GM12878 (cell line): ENCODE measurements at regions not wholly inside any gene's neighbourhood (a gene's known extent, or its start where the extent isn't known, plus 50 kb on each side); places are given as distances from the start of the nearest gene placed in this dataset.

ENCODE experiments used
- ATAC-seq: fragments of 200-7000 bp; cut with Tn5 transposase; 3 replicates; pipeline ENCODE4 v1.9.1; 2020; ENCODE audit warnings: mild to moderate bottlenecking, moderate library complexity
- BruUV-seq: library from RNA; stranded (reverse); fragments of 400-500 nt; replicated peaks from 2 replicates; lab custom pipeline; 2021; lab: Mats Ljungman, UMichigan
- CTCF ChIA-PET: fragments of 300-600 bp; sonication (Branson Sonifier 250); formaldehyde crosslinking; extraction: SDS; loops from one replicate; lab custom pipeline; 2021; ENCODE audit warnings: inconsistent platforms; lab: Yijun Ruan, JAX
- POLR2A ChIA-PET: fragments of 350-600 bp; formaldehyde crosslinking; extraction: SDS; loops from one replicate; lab custom pipeline; 2021; ENCODE audit warnings: inconsistent platforms; lab: Charles Lee
- RAD21 ChIA-PET: fragments of 300-600 bp; sonication (Branson Sonifier 250); formaldehyde crosslinking; loops from one replicate; lab custom pipeline; 2023; ENCODE audit warnings: antibody characterized with exemption; ENCODE audit not compliant: unreplicated experiment; lab: Charles Lee
- SMC1A ChIA-PET: fragments of 300-600 bp; sonication (Branson Sonifier 250); formaldehyde crosslinking; loops from one replicate; lab custom pipeline; 2023; ENCODE audit not compliant: unreplicated experiment, uncharacterized antibody; lab: Charles Lee
- DNase-seq: peaks from one replicate; pipeline ENCODE4 v3.0.0-alpha.2; 2011; ENCODE audit warnings: low read depth, low spot score
- FAIRE-seq: peaks from 3 replicates; lab custom pipeline; 2011; peaks lifted over from hg19 to GRCh38; lab: Jason Lieb, UNC
- H2AFZ ChIP-seq: 2 replicates; pipeline ENCODE4 v1.6.0; 2011; ENCODE audit warnings: low read depth, low read length, control low read depth; ENCODE audit not compliant: control insufficient read depth
- H3K27ac ChIP-seq: 2 replicates; pipeline ENCODE4 v1.5.1; 2011; ENCODE audit warnings: control low read depth; ENCODE audit not compliant: control insufficient read depth, insufficient read depth
- H3K27me3 ChIP-seq, 2 experiments: replicated peaks in 1 of 2; 2 replicates each; pipeline versions ENCODE4 v1.6.0 to v1.6.1; 2011; ENCODE audit warnings: low read length in 1 of 2; ENCODE audit not compliant: control insufficient read depth in 2 of 2, insufficient read depth in 2 of 2
- H3K36me3 ChIP-seq, 2 experiments: 2 replicates each; pipeline ENCODE4 v1.5.1; 2011; ENCODE audit warnings: low read length in 1 of 2; ENCODE audit not compliant: control insufficient read depth in 2 of 2, insufficient read depth in 2 of 2
- H3K4me1 ChIP-seq: 2 replicates; pipeline ENCODE4 v1.6.1; 2011; ENCODE audit warnings: mild to moderate bottlenecking, low read length, moderate library complexity, mixed read lengths; ENCODE audit not compliant: control insufficient read depth, insufficient read depth
- H3K4me2 ChIP-seq: 2 replicates; pipeline ENCODE4 v1.6.0; 2011; ENCODE audit warnings: control low read depth; ENCODE audit not compliant: control insufficient read depth, insufficient read depth
- H3K4me3 ChIP-seq: fragments of 200-600 bp; sonication (generic); 2 replicates; pipeline ENCODE4 v1.5.1; 2016
- H3K79me2 ChIP-seq: 2 replicates; pipeline ENCODE4 v1.6.0; 2011; ENCODE audit warnings: low read length; ENCODE audit not compliant: control insufficient read depth, insufficient read depth
- H3K9ac ChIP-seq: 2 replicates; pipeline ENCODE4 v1.8.0; 2011; ENCODE audit warnings: low read length, control low read depth, mixed read lengths; ENCODE audit not compliant: control insufficient read depth, insufficient read depth
- H3K9me3 ChIP-seq: replicated peaks from 3 replicates; pipeline ENCODE4 v1.5.1; 2011; ENCODE audit warnings: mild to moderate bottlenecking, low read length; ENCODE audit not compliant: control insufficient read depth, insufficient read depth
- H4K20me1 ChIP-seq: 2 replicates; pipeline ENCODE4 v1.6.0; 2011; ENCODE audit not compliant: control insufficient read depth, insufficient read depth
- IRF5 ChIP-seq: fragments of 450-650 bp; IDR thresholded peaks from 2 replicates; pipeline ENCODE4 v1.6.1; 2017; ENCODE audit warnings: borderline replicate concordance
- LARP7 ChIP-seq: fragments of 450-650 bp; IDR thresholded peaks from 2 replicates; pipeline ENCODE4 v1.6.1; 2017; ENCODE audit warnings: mild to moderate bottlenecking
- NR2C1 ChIP-seq: fragments of 450-650 bp; IDR thresholded peaks from 2 replicates; pipeline ENCODE4 v1.6.1; 2017; ENCODE audit warnings: antibody characterized with exemption, mild to moderate bottlenecking, moderate library complexity
- NR2C2 ChIP-seq: IDR thresholded peaks from 2 replicates; pipeline ENCODE4 v1.6.1; 2011; ENCODE audit warnings: borderline replicate concordance, low read depth; ENCODE audit not compliant: control insufficient read depth, insufficient read length
- POLR2A ChIP-seq: IDR thresholded peaks from 2 replicates; pipeline ENCODE4 v1.6.1; 2011; ENCODE audit warnings: low read depth, mild to moderate bottlenecking, low read length
- RAD21 ChIP-seq: IDR thresholded peaks from 2 replicates; pipeline ENCODE4 v1.6.1; 2011; ENCODE audit warnings: mild to moderate bottlenecking, low read depth, low read length, moderate library complexity; ENCODE audit not compliant: insufficient read depth
- RB1 ChIP-seq: fragments of 450-650 bp; formaldehyde crosslinking; IDR thresholded peaks from 2 replicates; pipeline ENCODE4 v1.6.1; 2017; ENCODE audit warnings: mild to moderate bottlenecking, borderline replicate concordance
- RUNX3 ChIP-seq: IDR thresholded peaks from 2 replicates; pipeline ENCODE4 v1.6.1; 2012; ENCODE audit warnings: low read length, inconsistent platforms
- WRNIP1 ChIP-seq: IDR thresholded peaks from 2 replicates; pipeline ENCODE4 v1.6.1; 2011; ENCODE audit warnings: low read depth, low read length, improper control_type of control experiment, borderline replicate concordance
- ZZZ3 ChIP-seq: IDR thresholded peaks from 2 replicates; pipeline ENCODE4 v1.6.1; 2011; ENCODE audit warnings: low read depth; ENCODE audit not compliant: control insufficient read depth, insufficient read length
- WGBS: methylation state at CpG from one replicate; pipeline ENCODE4 v1.1.6; 2016; ENCODE audit warnings: low lambda C conversion rate; ENCODE audit not compliant: insufficient replicate concordance, insufficient coverage; ENCODE audit errors: missing lambda C conversion rate; 5-methylcytosine and 5-hydroxymethylcytosine counted together
- in situ Hi-C: fragments of 300-500 bp; cut with MboI; formaldehyde crosslinking; loops from 9 replicates; pipeline ENCODE4 v1.14.3; 2018; ENCODE audit warnings: mixed read lengths
- intact Hi-C: fragments of 100-400 bp; cut with micrococcal nuclease; formaldehyde crosslinking; loops from one replicate; pipeline ENCODE4 v1.14.2; 2022; ENCODE audit not compliant: unreplicated experiment
- TF ChIP-seq, protein P1 (sequence below): IDR thresholded peaks from 2 replicates; pipeline ENCODE4 v1.6.1; 2012; ENCODE audit warnings: mild to moderate bottlenecking, low read depth, low read length
- TF ChIP-seq, protein P2 (sequence below): fragments of 450-650 bp; IDR thresholded peaks from 2 replicates; pipeline ENCODE4 v1.6.1; 2017; ENCODE audit warnings: mild to moderate bottlenecking, moderate library complexity

- TF ChIP-seq, protein P1, sequence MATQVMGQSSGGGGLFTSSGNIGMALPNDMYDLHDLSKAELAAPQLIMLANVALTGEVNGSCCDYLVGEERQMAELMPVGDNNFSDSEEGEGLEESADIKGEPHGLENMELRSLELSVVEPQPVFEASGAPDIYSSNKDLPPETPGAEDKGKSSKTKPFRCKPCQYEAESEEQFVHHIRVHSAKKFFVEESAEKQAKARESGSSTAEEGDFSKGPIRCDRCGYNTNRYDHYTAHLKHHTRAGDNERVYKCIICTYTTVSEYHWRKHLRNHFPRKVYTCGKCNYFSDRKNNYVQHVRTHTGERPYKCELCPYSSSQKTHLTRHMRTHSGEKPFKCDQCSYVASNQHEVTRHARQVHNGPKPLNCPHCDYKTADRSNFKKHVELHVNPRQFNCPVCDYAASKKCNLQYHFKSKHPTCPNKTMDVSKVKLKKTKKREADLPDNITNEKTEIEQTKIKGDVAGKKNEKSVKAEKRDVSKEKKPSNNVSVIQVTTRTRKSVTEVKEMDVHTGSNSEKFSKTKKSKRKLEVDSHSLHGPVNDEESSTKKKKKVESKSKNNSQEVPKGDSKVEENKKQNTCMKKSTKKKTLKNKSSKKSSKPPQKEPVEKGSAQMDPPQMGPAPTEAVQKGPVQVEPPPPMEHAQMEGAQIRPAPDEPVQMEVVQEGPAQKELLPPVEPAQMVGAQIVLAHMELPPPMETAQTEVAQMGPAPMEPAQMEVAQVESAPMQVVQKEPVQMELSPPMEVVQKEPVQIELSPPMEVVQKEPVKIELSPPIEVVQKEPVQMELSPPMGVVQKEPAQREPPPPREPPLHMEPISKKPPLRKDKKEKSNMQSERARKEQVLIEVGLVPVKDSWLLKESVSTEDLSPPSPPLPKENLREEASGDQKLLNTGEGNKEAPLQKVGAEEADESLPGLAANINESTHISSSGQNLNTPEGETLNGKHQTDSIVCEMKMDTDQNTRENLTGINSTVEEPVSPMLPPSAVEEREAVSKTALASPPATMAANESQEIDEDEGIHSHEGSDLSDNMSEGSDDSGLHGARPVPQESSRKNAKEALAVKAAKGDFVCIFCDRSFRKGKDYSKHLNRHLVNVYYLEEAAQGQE = no peak
- no peak for TF ChIP-seq RAD21
Observed at GRCh38 chr1:147822292-147822691, 61.9 kb upstream of the GJA5 start (continued).

- FAIRE-seq = no peak
- no peak overlapping the region for H2AFZ ChIP-seq
- SMC1A ChIA-PET = no interaction called here
- WGBS = 5% methylated on average over 1 of the region's 1 CpG
- TF ChIP-seq POLR2A = no peak
- no peak for TF ChIP-seq RUNX3
- TF ChIP-seq WRNIP1 = no peak
- TF ChIP-seq LARP7 = no peak
- TF ChIP-seq, protein P2, sequence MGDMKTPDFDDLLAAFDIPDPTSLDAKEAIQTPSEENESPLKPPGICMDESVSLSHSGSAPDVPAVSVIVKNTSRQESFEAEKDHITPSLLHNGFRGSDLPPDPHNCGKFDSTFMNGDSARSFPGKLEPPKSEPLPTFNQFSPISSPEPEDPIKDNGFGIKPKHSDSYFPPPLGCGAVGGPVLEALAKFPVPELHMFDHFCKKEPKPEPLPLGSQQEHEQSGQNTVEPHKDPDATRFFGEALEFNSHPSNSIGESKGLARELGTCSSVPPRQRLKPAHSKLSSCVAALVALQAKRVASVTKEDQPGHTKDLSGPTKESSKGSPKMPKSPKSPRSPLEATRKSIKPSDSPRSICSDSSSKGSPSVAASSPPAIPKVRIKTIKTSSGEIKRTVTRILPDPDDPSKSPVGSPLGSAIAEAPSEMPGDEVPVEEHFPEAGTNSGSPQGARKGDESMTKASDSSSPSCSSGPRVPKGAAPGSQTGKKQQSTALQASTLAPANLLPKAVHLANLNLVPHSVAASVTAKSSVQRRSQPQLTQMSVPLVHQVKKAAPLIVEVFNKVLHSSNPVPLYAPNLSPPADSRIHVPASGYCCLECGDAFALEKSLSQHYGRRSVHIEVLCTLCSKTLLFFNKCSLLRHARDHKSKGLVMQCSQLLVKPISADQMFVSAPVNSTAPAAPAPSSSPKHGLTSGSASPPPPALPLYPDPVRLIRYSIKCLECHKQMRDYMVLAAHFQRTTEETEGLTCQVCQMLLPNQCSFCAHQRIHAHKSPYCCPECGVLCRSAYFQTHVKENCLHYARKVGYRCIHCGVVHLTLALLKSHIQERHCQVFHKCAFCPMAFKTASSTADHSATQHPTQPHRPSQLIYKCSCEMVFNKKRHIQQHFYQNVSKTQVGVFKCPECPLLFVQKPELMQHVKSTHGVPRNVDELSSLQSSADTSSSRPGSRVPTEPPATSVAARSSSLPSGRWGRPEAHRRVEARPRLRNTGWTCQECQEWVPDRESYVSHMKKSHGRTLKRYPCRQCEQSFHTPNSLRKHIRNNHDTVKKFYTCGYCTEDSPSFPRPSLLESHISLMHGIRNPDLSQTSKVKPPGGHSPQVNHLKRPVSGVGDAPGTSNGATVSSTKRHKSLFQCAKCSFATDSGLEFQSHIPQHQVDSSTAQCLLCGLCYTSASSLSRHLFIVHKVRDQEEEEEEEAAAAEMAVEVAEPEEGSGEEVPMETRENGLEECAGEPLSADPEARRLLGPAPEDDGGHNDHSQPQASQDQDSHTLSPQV = no peak
- no peak for TF ChIP-seq RB1
- TF ChIP-seq IRF5 = no peak
- no peak for TF ChIP-seq ZZZ3
- TF ChIP-seq NR2C2 = no peak
- TF ChIP-seq NR2C1 = no peak
- TF ChIP-seq, all 136 proteins: peak for 0
- Histone ChIP-seq H3K79me2 (no peaks in the 10 kb centered on the region), H3K4me3 (no peak overlapping the region), H3K27me3 (peaks cover 0 to 3% of the 10 kb centered on the region in 2 experiments; a peak in 2 of 4 replicates), H3K36me3 (no peaks in the 10 kb centered on the region), H3K4me1 (no peaks in the 10 kb centered on the region), H4K20me1 (no peaks in the 10 kb centered on the region), H3K9me3 (no peaks in the 10 kb centered on the region), H3K27ac (no peak overlapping the region), H3K4me2 (no peak overlapping the region), H3K9ac (no peak overlapping the region)
- ATAC-seq (no peak), DNase-seq (no peak)
- in situ Hi-C loops = no loop called here
- ChIA-PET RAD21 (no interaction called here), CTCF (no interaction called here), POLR2A (no interaction called here)
- intact Hi-C loops = no loop called here
- no TSS peak for BruUV-seq
Observed at GRCh38 chr1:147824001-147824400, 63.6 kb upstream of the GJA5 start.
